DOHH2 (cell line): ENCODE measurements at regions not wholly inside any gene's neighbourhood (a gene's known extent, or its start where the extent isn't known, plus 50 kb on each side); places are given as distances from the start of the nearest gene placed in this dataset.

Experiments
- H3F3A ChIP-seq: fragments of 200-600 bp; sonication (generic), shearing (Covaris generic); 2 replicates; pipeline ENCODE4 v1.6.0; 2016; ENCODE audit warnings: antibody characterized with exemption, mild to moderate bottlenecking; ENCODE audit not compliant: control insufficient read depth, insufficient read depth
- H3K27ac ChIP-seq: fragments of 200-600 bp; sonication (generic); 2 replicates; pipeline ENCODE4 v1.5.1; 2014; ENCODE audit warnings: low read depth, mild to moderate bottlenecking, low read length, moderate library complexity
- H3K27me3 ChIP-seq: fragments of 200-600 bp; sonication (generic); 2 replicates; pipeline ENCODE4 v1.6.1; 2014; ENCODE audit warnings: mild to moderate bottlenecking, low read length, mixed read lengths; ENCODE audit not compliant: control insufficient read depth
- H3K36me3 ChIP-seq: fragments of 200-600 bp; sonication (generic); 2 replicates; pipeline ENCODE4 v1.6.1; 2014; ENCODE audit warnings: mild to moderate bottlenecking, low read length, moderate library complexity, mixed read lengths; ENCODE audit not compliant: control insufficient read depth
- H3K4me1 ChIP-seq: fragments of 200-600 bp; sonication (generic); 2 replicates; pipeline ENCODE4 v1.6.1; 2014; ENCODE audit warnings: mild to moderate bottlenecking, low read length, mixed read lengths; ENCODE audit not compliant: control insufficient read depth
- H3K4me2 ChIP-seq: fragments of 200-600 bp; sonication (generic); 2 replicates; pipeline ENCODE4 v1.6.0; 2014; ENCODE audit warnings: mild to moderate bottlenecking, low read length, moderate library complexity
- H3K4me3 ChIP-seq: fragments of 200-600 bp; sonication (generic); 2 replicates; pipeline ENCODE4 v1.5.1; 2014; ENCODE audit warnings: mild to moderate bottlenecking, low read length, mixed read lengths
- H3K79me2 ChIP-seq: fragments of 200-600 bp; sonication (generic); 2 replicates; pipeline ENCODE4 v1.6.1; 2014; ENCODE audit warnings: mild to moderate bottlenecking, low read length, mixed read lengths; ENCODE audit not compliant: control insufficient read depth
- H3K9me2 ChIP-seq: fragments of 200-600 bp; sonication (generic); replicated peaks from 2 replicates; pipeline ENCODE4 v1.6.1; 2014; ENCODE audit warnings: mild to moderate bottlenecking, low read length, mixed read lengths; ENCODE audit not compliant: control insufficient read depth
- H3K9me3 ChIP-seq: fragments of 200-600 bp; sonication (generic); 2 replicates; pipeline ENCODE4 v1.6.1; 2014; ENCODE audit warnings: antibody characterized with exemption, low read length, mixed read lengths; ENCODE audit not compliant: control insufficient read depth, insufficient read depth
- H4K20me1 ChIP-seq: fragments of 200-600 bp; sonication (generic); 2 replicates; pipeline ENCODE4 v1.6.0; 2014; ENCODE audit warnings: low read depth, mild to moderate bottlenecking, antibody characterized with exemption, low read length, moderate library complexity; ENCODE audit not compliant: control insufficient read depth, insufficient read depth
- CTCF ChIP-seq: fragments of 200-600 bp; sonication (generic); IDR thresholded peaks from one replicate; pipeline ENCODE4 v1.5.1; 2014; ENCODE audit warnings: antibody characterized with exemption, mild to moderate bottlenecking, low read depth, low read length; ENCODE audit not compliant: poor library complexity, severe bottlenecking
- EZH2phosphoT487 ChIP-seq: fragments of 200-600 bp; sonication (generic); IDR thresholded peaks from 2 replicates; pipeline ENCODE4 v1.6.1; 2017; ENCODE audit warnings: borderline replicate concordance, mild to moderate bottlenecking, antibody characterized with exemption, low read length, moderate library complexity, mixed read lengths

- no peak overlapping the region for H3K27ac ChIP-seq
- H3F3A ChIP-seq, result no peaks in the 10 kb centered on the region
- H3K4me3 ChIP-seq, result no peak overlapping the region
- no peaks in the 10 kb centered on the region for H3K9me2 ChIP-seq
- H3K27me3 ChIP-seq, result no peaks in the 10 kb centered on the region
- H4K20me1 ChIP-seq, result no peaks in the 10 kb centered on the region
- H3K36me3 ChIP-seq, result no peaks in the 10 kb centered on the region
- no peaks in the 10 kb centered on the region for H3K4me1 ChIP-seq
- no peak overlapping the region for H3K4me2 ChIP-seq
- no peaks in the 10 kb centered on the region for H3K79me2 ChIP-seq
- TF ChIP-seq EZH2phosphoT487 (no peak), CTCF (no peak)
- H3K9me3 ChIP-seq, result no peaks in the 10 kb centered on the region
These were observed 154.5 kb upstream of the STT3B start for GRCh38 chr3:31378231-31378630.

- Histone ChIP-seq H3K4me2 (no peak overlapping the region), H3K9me3 (no peaks in the 10 kb centered on the region), H4K20me1 (no peaks in the 10 kb centered on the region), H3K4me3 (no peak overlapping the region), H3K27me3 (no peaks in the 10 kb centered on the region), H3K36me3 (no peaks in the 10 kb centered on the region), H3K4me1 (no peaks in the 10 kb centered on the region), H3F3A (no peaks in the 10 kb centered on the region), H3K9me2 (no peaks in the 10 kb centered on the region), H3K27ac (no peak overlapping the region), H3K79me2 (no peaks in the 10 kb centered on the region)
- TF ChIP-seq CTCF (no peak), EZH2phosphoT487 (no peak)
These were observed 153.1 kb upstream of the STT3B start for GRCh38 chr3:31379598-31379997.

GRCh38 chr3:31382856-31383255 lies 149.9 kb upstream of the STT3B start:
- TF ChIP-seq EZH2phosphoT487, result no peak
- TF ChIP-seq CTCF, result no peak
- Histone ChIP-seq H3K27ac (no peak overlapping the region), H3F3A (no peaks in the 10 kb centered on the region), H3K4me1 (no peaks in the 10 kb centered on the region), H3K9me2 (no peaks in the 10 kb centered on the region; the same call in 1 of the 2 replicates), H3K4me2 (no peak overlapping the region), H3K79me2 (no peaks in the 10 kb centered on the region), H3K27me3 (no peaks in the 10 kb centered on the region), H4K20me1 (no peaks in the 10 kb centered on the region), H3K36me3 (no peaks in the 10 kb centered on the region), H3K4me3 (no peak overlapping the region), H3K9me3 (no peaks in the 10 kb centered on the region)

GRCh38 chr3:31384117-31384516 lies 148.6 kb upstream of the STT3B start:
- no peaks in the 10 kb centered on the region for H3K9me3 ChIP-seq
- TF ChIP-seq CTCF (no peak), EZH2phosphoT487 (no peak)
- no peak overlapping the region for H3K27ac ChIP-seq
- H3K4me2 ChIP-seq, result no peak overlapping the region
- H3K36me3 ChIP-seq, result no peaks in the 10 kb centered on the region
- no peaks in the 10 kb centered on the region; the same call in 1 of the 2 replicates for H3K9me2 ChIP-seq
- no peaks in the 10 kb centered on the region for H3K27me3 ChIP-seq
- H3K4me1 ChIP-seq, result no peaks in the 10 kb centered on the region
- H3K4me3 ChIP-seq, result no peak overlapping the region
- no peaks in the 10 kb centered on the region for H4K20me1 ChIP-seq
- H3K79me2 ChIP-seq, result no peaks in the 10 kb centered on the region
- H3F3A ChIP-seq, result no peaks in the 10 kb centered on the region
